Fibroblast of the aortic adventitia (primary cell): ENCODE measurements at regions not wholly inside any gene's neighbourhood (a gene's known extent, or its start where the extent isn't known, plus 50 kb on each side); places are given as distances from the start of the nearest gene placed in this dataset. TPM values are rescaled to one million over a fixed set of nuclear protein-coding genes. Genes with fewer than 3 reads are reported as not detected.

Experiments
- DNase-seq: peaks from one replicate; pipeline ENCODE4 v3.0.0-alpha.2; 2010; ENCODE audit warnings: low read depth
- H3K4me3 ChIP-seq: 2 replicates; pipeline ENCODE4 v1.5.1; 2011; ENCODE audit warnings: low read depth, mild to moderate bottlenecking, control low read depth, low read length, moderate library complexity
- small RNA-seq: library from RNA; depleted of rRNA; stranded (forward); fragments of <200 nt; gene quantifications from one replicate; pipeline ENCODE3, GENCODE V24; 2012
- TF ChIP-seq, protein P1 (sequence below): IDR thresholded peaks from 2 replicates; pipeline ENCODE4 v1.5.1; 2011; ENCODE audit warnings: mild to moderate bottlenecking, low read length, control low read depth, inconsistent platforms; ENCODE audit not compliant: insufficient read depth

DNA sequence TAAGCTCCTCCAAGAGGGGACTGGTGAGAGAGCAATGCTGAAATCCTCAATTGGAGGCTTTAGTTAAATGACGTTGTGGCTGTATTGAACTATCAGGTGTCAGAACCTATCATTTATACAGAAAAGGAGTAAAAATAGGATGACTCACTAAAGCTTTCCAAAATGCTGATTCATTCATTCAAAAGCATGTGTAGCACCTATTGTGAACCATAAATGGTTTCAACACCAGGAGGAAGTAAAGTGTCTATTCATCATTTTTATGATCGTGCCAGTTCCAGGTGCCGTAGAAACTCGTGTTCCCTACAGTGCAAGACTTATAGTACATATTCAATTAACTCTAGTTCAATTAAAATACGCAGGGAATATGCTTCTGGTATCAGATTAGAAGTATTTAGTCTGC is 66.5 kb upstream of the ARRDC4 start:
- no peak overlapping the region for H3K4me3 ChIP-seq
- no peak for DNase-seq
- TF ChIP-seq, protein P1, sequence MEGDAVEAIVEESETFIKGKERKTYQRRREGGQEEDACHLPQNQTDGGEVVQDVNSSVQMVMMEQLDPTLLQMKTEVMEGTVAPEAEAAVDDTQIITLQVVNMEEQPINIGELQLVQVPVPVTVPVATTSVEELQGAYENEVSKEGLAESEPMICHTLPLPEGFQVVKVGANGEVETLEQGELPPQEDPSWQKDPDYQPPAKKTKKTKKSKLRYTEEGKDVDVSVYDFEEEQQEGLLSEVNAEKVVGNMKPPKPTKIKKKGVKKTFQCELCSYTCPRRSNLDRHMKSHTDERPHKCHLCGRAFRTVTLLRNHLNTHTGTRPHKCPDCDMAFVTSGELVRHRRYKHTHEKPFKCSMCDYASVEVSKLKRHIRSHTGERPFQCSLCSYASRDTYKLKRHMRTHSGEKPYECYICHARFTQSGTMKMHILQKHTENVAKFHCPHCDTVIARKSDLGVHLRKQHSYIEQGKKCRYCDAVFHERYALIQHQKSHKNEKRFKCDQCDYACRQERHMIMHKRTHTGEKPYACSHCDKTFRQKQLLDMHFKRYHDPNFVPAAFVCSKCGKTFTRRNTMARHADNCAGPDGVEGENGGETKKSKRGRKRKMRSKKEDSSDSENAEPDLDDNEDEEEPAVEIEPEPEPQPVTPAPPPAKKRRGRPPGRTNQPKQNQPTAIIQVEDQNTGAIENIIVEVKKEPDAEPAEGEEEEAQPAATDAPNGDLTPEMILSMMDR: no peak

DNA sequence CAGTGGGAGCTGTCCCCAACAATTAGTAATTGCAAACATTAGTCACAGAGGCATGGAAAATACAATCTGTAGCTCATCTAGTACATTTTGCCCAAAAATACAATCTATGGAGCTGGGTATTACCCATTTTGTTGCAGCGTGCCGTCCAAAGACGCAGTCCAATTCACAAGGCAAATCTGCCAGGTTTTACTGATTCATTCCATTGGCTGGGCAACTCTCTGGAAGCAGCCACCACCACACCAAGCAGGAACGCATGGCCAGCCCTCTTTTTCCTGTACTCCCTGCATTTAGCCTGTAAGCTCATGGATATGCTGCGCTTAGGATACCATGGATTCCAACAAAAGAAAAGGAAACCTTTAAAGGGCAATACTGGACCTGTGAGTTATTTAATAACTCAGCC is 60.5 kb upstream of the ARRDC4 start:
- H3K4me3 ChIP-seq: no peak overlapping the region
- no peak for DNase-seq
- TF ChIP-seq, protein P1: no peak

DNA sequence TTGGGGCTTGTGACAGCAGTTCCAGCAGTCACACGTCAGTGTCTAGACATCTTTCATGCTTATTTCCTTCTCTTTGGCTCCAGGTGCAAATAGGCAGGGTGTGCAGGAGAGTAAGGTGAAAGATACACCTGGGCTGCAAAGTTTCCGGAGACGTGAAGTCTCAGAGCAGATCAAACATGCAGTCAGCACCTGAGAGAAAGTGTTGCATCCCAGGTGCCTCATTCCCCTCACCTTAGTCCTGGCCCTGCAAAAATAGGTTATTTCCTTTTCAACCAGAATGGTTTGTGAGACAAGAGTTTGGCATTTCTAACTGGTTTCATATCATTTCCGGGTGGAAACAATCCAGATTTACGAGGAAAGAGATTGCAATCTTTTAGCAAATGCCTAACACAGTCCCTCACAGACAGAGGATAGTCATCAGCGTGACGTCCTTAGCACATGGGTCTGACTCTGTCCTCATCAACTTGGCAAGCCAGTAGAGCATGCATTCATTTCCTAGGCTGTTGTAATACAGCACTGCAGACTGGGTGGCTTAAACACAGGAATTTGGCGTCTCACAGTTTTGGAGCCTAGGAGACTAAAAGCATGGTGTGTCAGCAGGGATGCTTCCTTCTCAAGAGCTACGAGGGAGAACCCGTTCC is 58.2 kb upstream of the ARRDC4 start:
- TF ChIP-seq, protein P1: no peak
- peak; percentile 53 for DNase-seq
- H3K4me3 ChIP-seq: no peak overlapping the region

DNA sequence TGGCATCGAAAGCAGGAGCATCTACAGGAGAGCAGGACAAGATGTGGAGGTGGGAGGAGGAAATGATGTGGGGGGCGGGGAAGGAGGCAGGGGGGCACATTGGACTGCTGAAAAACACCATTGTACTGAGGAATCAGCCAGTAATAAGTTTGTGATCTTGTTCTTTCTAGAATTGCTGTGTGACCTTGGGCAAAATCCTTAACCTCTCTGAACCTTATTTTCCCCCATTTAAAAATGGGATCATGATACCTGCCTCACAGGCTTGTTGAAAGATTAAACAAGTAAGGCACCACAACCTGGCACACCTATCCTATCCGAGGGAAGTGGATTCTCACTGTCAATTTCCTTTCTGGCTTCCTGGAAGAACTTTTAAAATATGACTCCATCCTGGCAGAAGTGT is 56.9 kb upstream of the ARRDC4 start:
- no peak for DNase-seq
- no peak overlapping the region for H3K4me3 ChIP-seq
- TF ChIP-seq, protein P1: no peak

DNA sequence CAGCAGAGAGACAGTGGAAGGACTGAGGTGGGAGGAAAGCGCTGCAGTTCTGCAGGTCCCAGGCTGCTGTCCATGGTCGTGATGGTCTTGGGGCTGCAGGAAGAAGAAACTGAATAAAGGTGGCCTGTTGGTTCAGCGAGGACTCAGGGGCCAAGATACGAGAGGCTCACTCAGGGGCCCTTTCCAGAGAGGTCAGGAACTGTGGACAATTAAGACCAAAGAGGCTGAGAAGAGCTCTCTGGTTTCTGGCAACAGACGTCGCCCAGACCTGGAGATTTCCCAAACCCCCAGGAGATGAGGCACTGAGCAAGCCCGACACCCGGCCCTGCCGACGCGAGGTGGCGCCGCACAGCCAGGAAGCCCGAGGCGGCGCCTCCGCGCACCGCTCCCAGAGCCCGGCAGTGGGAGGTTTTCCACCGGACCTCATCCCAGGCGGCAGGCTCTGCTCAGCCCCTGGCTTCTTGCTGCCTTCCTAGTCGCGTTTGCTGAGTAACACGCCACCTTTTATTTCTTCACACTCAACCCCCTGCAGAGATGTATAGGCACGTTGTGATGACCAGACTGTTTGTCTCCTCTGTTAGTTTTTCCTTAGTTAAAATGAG is 56.4 kb upstream of the ARRDC4 start:
- H3K4me3 ChIP-seq: no peak overlapping the region
- peak; percentile 66 for DNase-seq
- TF ChIP-seq, protein P1: peak; percentile 73

DNA sequence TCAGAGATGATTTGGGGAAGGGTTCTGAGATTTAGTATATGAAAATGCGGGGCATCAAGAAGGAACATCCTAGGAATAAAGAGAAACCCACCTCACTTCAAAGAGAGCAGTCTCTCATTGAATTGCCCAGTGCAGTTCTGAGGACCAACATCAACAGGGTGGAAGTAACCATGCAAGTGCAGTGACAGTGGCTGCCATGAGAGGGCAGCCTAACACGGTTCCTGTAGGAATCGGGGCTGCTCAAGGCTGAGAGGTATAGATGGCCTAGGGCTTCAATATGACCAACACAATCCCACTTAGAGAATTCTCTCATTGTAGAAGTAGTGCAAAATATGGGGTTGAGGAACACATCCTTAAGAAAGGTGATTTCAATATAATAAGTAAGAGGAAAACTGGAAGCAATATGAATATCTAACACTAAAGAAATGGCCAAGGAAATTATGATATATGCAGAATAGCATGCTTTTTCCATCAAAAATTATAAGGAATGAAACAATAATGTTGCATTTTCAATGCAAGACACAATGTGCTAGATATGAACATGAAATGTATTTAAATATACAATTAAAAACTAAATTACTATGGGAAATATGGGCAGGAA is 51.1 kb upstream of the ARRDC4 start:
- TF ChIP-seq, protein P1: peak; percentile 98
- peak; percentile 66 for DNase-seq
- H3K4me3 ChIP-seq: no peak overlapping the region

Small RNAs in the stretch of these regions (small RNA-seq; reads per million reads assigned to genes)
- gene AC110588.1 (not detected), gene RF00017 (not detected), gene RNA5SP401 (not detected)
